Upper lobe of left lung (tissue), 4 donors: ENCODE measurements at regions not wholly inside any gene's neighbourhood (a gene's known extent, or its start where the extent isn't known, plus 50 kb on each side); places are given as distances from the start of the nearest gene placed in this dataset.

Source experiments
- CTCF ChIP-seq, 6 experiments: fragments of 450-650 bp in 4 of 6; fragments of 200-600 bp in 2 of 6; sonication (generic) in 2 of 6; IDR thresholded peaks; one replicate each; pipeline ENCODE4 v1.5.1; 2016 to 2019; ENCODE audit warnings: antibody characterized with exemption in 6 of 6
- POLR2AphosphoS5 ChIP-seq, 2 donors: sonication (generic); formaldehyde crosslinking; IDR thresholded peaks; one replicate each; pipeline ENCODE4 v1.5.1; 2017; ENCODE audit warnings: antibody characterized with exemption in 2 of 2

- TF ChIP-seq CTCF (IDR thresholded peaks at IDR 0.05) (no peak), POLR2AphosphoS5 (IDR thresholded peaks at IDR 0.05) (no peak)
Measured at GRCh38 chr20:62558779-62559178, 83.0 kb upstream of the GATA5 start.
